H1 (cell line): ENCODE measurements at regions not wholly inside any gene's neighbourhood (a gene's known extent, or its start where the extent isn't known, plus 50 kb on each side); places are given as distances from the start of the nearest gene placed in this dataset.

Source experiments
- KDM5A ChIP-seq: fragments of 200-600 bp; IDR thresholded peaks from 2 replicates; pipeline ENCODE4 v1.7.1; 2012; ENCODE audit warnings: mild to moderate bottlenecking, low read length, inconsistent platforms, mixed read lengths

- TF ChIP-seq KDM5A: no peak
These were observed 401.4 kb upstream of the KLF4 start (continued) for GRCh38 chr9:107890921-107891465.
